MCF 10A (cell line): ENCODE measurements at regions not wholly inside any gene's neighbourhood (a gene's known extent, or its start where the extent isn't known, plus 50 kb on each side); places are given as distances from the start of the nearest gene placed in this dataset.
A peak's percentile ranks its signal among the peaks of the same experiment; 100 is the strongest.

ENCODE experiments used
- BruUV-seq: library from RNA; stranded (reverse); fragments of 400-500 nt; replicated peaks from 2 replicates; lab custom pipeline; 2021; lab: Mats Ljungman, UMichigan
- CTCF ChIA-PET: fragments of 300-600 bp; sonication (Branson Sonifier 250); formaldehyde crosslinking; extraction: SDS; loops from one replicate; lab custom pipeline; 2021; ENCODE audit warnings: antibody characterized with exemption, inconsistent platforms; lab: Yijun Ruan, JAX
- POLR2A ChIA-PET: fragments of 300-600, 350-650 bp; sonication (Branson Sonifier 250); formaldehyde crosslinking; extraction: SDS; loops from one replicate; lab custom pipeline; 2020; ENCODE audit warnings: antibody characterized with exemption, inconsistent platforms; lab: Yijun Ruan, JAX
- DNase-seq: peaks from one replicate; pipeline ENCODE4 v3.0.0-alpha.2; 2018; ENCODE audit not compliant: unreplicated experiment
- H3K27ac Mint-ChIP-seq: one replicate; pipeline ENCODE4 v1.8.0; 2022; ENCODE audit warnings: mild to moderate bottlenecking, low read depth, mixed read lengths; ENCODE audit not compliant: unreplicated experiment
- H3K27me3 Mint-ChIP-seq: one replicate; pipeline ENCODE4 v1.8.0; 2022; ENCODE audit warnings: mixed read lengths; ENCODE audit not compliant: insufficient read depth, unreplicated experiment
- H3K36me3 Mint-ChIP-seq: one replicate; pipeline ENCODE4 v1.8.0; 2022; ENCODE audit warnings: mild to moderate bottlenecking, moderate library complexity, mixed read lengths; ENCODE audit not compliant: insufficient read depth, unreplicated experiment
- H3K4me1 Mint-ChIP-seq: one replicate; pipeline ENCODE4 v1.8.0; 2022; ENCODE audit warnings: mixed read lengths; ENCODE audit not compliant: insufficient read depth, unreplicated experiment
- H3K4me3 Mint-ChIP-seq: one replicate; pipeline ENCODE4 v1.8.0; 2022; ENCODE audit warnings: mild to moderate bottlenecking, moderate library complexity, mixed read lengths; ENCODE audit not compliant: unreplicated experiment
- H3K9me3 Mint-ChIP-seq: one replicate; pipeline ENCODE4 v1.8.0; 2022; ENCODE audit warnings: mixed read lengths; ENCODE audit not compliant: unreplicated experiment
- CTCF ChIP-seq: fragments of 200-600 bp; IDR thresholded peaks from one replicate; pipeline ENCODE4 v1.8.0; 2022; ENCODE audit warnings: antibody characterized with exemption, mild to moderate bottlenecking; ENCODE audit not compliant: unreplicated experiment
- intact Hi-C: fragments of 100-400 bp; cut with micrococcal nuclease; formaldehyde crosslinking; loops from 2 replicates; pipeline ENCODE4 v1.14.1; 2022

DNA sequence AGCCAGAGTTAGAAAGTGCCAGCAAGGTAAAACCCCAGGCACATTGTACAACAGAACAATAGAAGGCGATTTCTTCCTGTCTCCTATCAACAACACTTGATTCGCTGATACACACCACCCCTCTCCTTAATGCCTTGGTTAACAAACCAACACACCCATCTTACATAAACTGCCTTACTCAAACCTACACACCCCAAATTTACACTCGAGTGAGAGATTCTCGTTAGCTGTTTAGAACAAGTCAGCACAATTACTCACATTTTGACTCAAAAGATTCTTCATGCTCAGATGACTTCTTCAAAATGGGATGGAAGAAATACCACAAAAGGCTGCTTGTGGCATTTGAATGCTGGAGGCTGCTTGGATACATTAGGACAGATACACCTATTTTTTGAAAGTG, 80.0 kb upstream of the FOXQ1 start:
- no peak for TF ChIP-seq CTCF
- no peak overlapping the region for H3K27ac Mint-ChIP-seq
- H3K9me3 Mint-ChIP-seq = no peaks in the 10 kb centered on the region
- ChIA-PET POLR2A (interaction anchor here (1.2 kb wide), 1 partner anchor 35 kb away, joined by 3 read pairs; no protein-coding TSS in a partner anchor), CTCF (no interaction called here)
- no peak for DNase-seq
- no peak overlapping the region for H3K4me3 Mint-ChIP-seq
- BruUV-seq = no TSS peak
- peaks cover 5% of the 10 kb centered on the region for H3K36me3 Mint-ChIP-seq
- no peaks in the 10 kb centered on the region for H3K27me3 Mint-ChIP-seq
- H3K4me1 Mint-ChIP-seq = peaks cover 13% of the 10 kb centered on the region
- intact Hi-C loops = no loop called here

DNA sequence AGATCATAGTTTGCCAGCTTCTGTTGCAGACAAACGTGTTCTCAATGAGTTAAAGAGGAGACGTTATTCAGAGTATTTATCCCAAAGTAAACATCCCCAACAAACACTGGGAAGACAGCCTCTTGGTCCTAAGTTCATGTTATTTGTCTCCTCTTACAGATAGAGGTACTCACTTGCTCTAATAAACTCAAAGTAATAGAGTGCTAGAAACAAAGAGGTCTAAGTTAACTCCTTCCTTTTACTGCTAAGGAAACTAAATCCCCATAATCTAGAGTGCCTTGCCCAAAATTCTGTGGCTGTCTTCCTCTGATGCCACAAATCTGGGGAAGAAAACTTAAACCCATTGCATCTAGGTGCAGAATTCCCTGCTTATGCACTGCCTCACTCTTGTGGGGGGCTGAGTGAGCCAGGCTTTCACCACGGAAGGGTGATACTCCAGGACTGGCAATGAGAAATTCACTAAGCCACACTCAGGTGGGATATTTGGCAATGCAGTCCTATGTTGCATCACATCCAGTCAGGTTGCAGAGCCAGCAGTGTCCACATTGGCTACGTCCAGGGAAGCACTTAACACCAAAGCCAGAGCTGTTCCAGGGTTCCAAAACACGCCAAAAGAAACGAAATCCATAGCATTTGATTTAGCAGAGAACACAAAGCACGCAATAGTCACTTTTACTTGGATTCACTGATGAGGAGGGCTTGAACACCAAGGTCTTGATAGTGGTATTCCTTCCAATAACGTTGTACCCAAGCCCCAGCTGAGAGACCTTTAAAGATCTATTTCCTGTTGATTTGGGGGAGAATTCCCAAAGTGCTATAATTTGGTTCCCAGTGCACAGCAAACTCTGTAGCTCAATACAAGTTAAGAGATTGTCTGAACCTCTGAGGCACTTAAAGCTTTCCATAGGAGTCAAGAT, 81.0 kb upstream of the FOXQ1 start:
- BruUV-seq = no TSS peak
- ChIA-PET CTCF (no interaction called here), POLR2A (interaction anchor here (1.2 kb wide), 1 partner anchor 36 kb away, joined by 3 read pairs; no protein-coding TSS in a partner anchor)
- H3K27me3 Mint-ChIP-seq = no peaks in the 10 kb centered on the region
- no peak overlapping the region for H3K4me3 Mint-ChIP-seq
- DNase-seq = peak; percentile 34
- H3K9me3 Mint-ChIP-seq = no peaks in the 10 kb centered on the region
- H3K4me1 Mint-ChIP-seq = peaks cover 19% of the 10 kb centered on the region
- no peak overlapping the region for H3K27ac Mint-ChIP-seq
- peaks cover 9% of the 10 kb centered on the region for H3K36me3 Mint-ChIP-seq
- intact Hi-C loops = no loop called here
- TF ChIP-seq CTCF = no peak

- H3K9me3 Mint-ChIP-seq = no peaks in the 10 kb centered on the region
- H3K27ac Mint-ChIP-seq = no peak overlapping the region
- intact Hi-C loops = no loop called here
- no peak for TF ChIP-seq CTCF
- peaks cover 19% of the 10 kb centered on the region for H3K4me1 Mint-ChIP-seq
- ChIA-PET CTCF (no interaction called here), POLR2A (no interaction called here)
- DNase-seq = no peak
- peaks cover 11% of the 10 kb centered on the region for H3K36me3 Mint-ChIP-seq
- H3K27me3 Mint-ChIP-seq = no peaks in the 10 kb centered on the region
- H3K4me3 Mint-ChIP-seq = no peak overlapping the region
- no TSS peak for BruUV-seq
Observed at GRCh38 chr6:1230281-1230680, 81.6 kb upstream of the FOXQ1 start.

- H3K4me3 Mint-ChIP-seq = no peak overlapping the region
- H3K36me3 Mint-ChIP-seq = peaks cover 11% of the 10 kb centered on the region
- H3K9me3 Mint-ChIP-seq = no peaks in the 10 kb centered on the region
- intact Hi-C loops = no loop called here
- no peak for TF ChIP-seq CTCF
- BruUV-seq = no TSS peak
- H3K27ac Mint-ChIP-seq = no peak overlapping the region
- DNase-seq = no peak
- CTCF ChIA-PET = no interaction called here
- no peaks in the 10 kb centered on the region for H3K27me3 Mint-ChIP-seq
- peaks cover 19% of the 10 kb centered on the region for H3K4me1 Mint-ChIP-seq
- POLR2A ChIA-PET = no interaction called here
Observed at GRCh38 chr6:1229808-1230207, 82.1 kb upstream of the FOXQ1 start.
